Coronary artery (tissue), 2 donors: ENCODE measurements at regions not wholly inside any gene's neighbourhood (a gene's known extent, or its start where the extent isn't known, plus 50 kb on each side); places are given as distances from the start of the nearest gene placed in this dataset.

Experiments used
- DNase-seq: peaks from one replicate; pipeline ENCODE4 v3.0.0-alpha.2; 2017; ENCODE audit warnings: low spot score
- H3K27ac ChIP-seq, 2 donors: fragments of 200-600 bp; sonication (generic); one replicate each; pipeline ENCODE4 v1.5.1; 2016 to 2019
- H3K4me3 ChIP-seq: fragments of 200-600 bp; sonication (generic); 2 replicates; pipeline ENCODE4 v1.5.1; 2016; ENCODE audit warnings: mild to moderate bottlenecking, moderate library complexity
- TF ChIP-seq, protein P1 (sequence below): fragments of 200-600 bp; sonication (generic); IDR thresholded peaks from one replicate; pipeline ENCODE4 v1.5.1; 2019; ENCODE audit warnings: antibody characterized with exemption

- H3K4me3 ChIP-seq: no peak overlapping the region
- no peak overlapping the region for H3K27ac ChIP-seq
- TF ChIP-seq, protein P1, sequence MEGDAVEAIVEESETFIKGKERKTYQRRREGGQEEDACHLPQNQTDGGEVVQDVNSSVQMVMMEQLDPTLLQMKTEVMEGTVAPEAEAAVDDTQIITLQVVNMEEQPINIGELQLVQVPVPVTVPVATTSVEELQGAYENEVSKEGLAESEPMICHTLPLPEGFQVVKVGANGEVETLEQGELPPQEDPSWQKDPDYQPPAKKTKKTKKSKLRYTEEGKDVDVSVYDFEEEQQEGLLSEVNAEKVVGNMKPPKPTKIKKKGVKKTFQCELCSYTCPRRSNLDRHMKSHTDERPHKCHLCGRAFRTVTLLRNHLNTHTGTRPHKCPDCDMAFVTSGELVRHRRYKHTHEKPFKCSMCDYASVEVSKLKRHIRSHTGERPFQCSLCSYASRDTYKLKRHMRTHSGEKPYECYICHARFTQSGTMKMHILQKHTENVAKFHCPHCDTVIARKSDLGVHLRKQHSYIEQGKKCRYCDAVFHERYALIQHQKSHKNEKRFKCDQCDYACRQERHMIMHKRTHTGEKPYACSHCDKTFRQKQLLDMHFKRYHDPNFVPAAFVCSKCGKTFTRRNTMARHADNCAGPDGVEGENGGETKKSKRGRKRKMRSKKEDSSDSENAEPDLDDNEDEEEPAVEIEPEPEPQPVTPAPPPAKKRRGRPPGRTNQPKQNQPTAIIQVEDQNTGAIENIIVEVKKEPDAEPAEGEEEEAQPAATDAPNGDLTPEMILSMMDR: no peak
- DNase-seq: no peak
These were observed 202.2 kb downstream of the QDPR start for GRCh38 chr4:17309567-17310268.

- TF ChIP-seq, protein P1: no peak
- H3K27ac ChIP-seq: no peak overlapping the region
- no peak for DNase-seq
- no peak overlapping the region for H3K4me3 ChIP-seq
These were observed 210.0 kb downstream of the QDPR start for GRCh38 chr4:17301869-17302268.

DNA sequence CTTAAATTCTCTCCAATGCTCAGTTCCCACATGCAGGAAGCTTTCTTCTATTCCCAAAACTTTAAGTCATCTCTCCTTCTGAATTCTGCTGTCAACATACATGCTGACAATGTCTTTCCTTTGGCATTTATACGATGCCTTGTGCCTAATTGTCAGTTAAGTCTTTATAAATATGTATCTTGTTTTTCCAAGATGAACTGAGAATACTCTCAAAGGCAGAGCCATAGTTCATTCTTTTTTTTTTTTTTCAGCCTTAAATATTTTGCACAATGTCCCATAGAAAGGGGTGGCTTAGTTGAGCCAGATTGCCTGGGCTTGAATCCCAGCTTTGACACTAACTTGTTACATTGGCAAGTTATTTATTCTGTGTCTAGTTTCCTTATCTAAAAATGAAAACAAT is 210.6 kb downstream of the QDPR start:
- H3K27ac ChIP-seq: no peak overlapping the region
- no peak for DNase-seq
- H3K4me3 ChIP-seq: no peak overlapping the region
- TF ChIP-seq, protein P1: no peak

DNA sequence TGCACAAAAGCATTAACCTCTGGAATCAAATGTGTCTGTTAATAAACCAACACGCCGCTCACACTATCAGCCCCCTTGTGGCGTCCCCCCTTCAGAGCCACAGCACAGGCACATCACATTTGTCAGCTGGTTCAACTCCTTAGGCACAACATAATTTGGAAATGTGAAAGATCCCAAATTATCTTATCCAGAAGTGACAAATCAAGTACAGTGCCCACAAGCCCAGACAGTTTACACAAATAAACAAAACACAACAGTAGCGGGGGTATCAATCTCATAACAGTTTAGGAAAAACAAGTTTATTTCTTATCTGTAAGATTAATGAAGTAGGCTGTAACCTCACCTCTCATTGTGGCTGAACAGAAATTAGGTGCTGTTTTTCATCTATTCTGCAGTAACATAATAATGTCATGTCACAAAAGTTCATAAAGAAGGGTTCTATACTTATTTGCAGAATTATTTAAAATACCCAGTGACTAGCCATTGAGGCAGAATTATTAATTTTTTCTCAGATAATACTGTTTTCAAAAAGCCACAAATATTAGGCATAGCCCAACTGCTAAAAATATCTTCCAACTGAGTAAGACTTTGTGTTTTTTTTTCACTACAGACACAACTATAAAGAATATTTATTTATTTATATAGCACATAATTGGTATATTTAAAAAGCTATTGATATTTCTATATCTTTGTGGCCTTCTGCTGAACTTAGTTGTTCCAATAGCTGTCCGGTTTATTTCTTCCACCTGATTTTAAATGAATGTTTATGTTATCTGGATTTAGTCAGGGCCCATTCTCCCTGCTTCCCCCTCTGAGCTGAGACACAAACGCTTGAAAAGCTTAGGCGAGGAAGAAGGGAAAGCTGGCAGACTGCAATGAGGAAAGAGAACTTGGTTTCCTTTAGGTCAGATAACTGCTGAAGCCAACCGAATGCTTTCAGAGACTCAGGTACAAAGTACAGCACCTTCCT is 214.7 kb downstream of the QDPR start:
- H3K4me3 ChIP-seq: no peak overlapping the region
- no peak overlapping the region for H3K27ac ChIP-seq
- TF ChIP-seq, protein P1: no peak
- no peak for DNase-seq

DNA sequence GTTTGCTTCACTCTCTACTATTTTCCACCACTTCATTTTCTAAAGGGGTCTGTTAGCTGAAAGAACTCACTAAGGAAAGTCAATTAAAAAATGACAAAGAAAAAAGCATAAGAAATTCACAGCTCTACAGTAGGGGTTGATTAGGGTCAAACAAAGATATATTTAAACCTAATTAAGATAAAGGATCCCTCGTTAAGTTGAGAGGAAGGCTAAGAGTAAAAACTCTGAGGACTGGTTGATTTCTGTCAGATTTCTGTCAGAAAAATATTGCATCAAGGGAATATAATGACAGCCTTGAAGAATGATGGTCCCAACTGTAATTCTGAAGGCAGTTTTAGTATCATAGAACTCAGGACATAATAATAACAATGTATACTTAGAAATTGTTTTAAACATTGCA is 218.0 kb downstream of the QDPR start:
- TF ChIP-seq, protein P1: no peak
- H3K4me3 ChIP-seq: no peak overlapping the region
- no peak overlapping the region for H3K27ac ChIP-seq
- no peak for DNase-seq

DNA sequence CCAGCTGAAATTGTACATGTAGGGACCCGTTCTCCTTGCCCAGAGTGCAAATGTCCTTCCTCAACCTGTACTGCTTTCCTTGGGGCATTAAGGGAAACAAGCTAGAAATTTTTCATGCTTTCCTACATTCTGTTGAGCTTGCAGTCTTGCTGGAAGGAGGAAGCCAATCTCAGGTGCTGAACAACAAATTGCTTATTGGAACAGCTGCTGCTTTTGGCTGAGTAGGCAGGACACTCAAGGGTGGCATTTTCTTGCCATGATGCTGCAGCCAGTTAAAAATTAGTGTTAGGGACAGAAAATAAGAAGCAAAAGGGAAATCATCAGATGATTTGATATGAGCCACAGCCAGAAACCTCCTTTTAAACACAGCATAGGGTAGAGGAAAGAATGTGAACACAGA is 223.7 kb downstream of the QDPR start:
- no peak overlapping the region for H3K4me3 ChIP-seq
- no peak for DNase-seq
- no peak overlapping the region for H3K27ac ChIP-seq
- TF ChIP-seq, protein P1: no peak
